ENCODE measurements at regions not wholly inside any gene's neighbourhood (a gene's known extent, or its start where the extent isn't known, plus 50 kb on each side); places are given as distances from the start of the nearest gene placed in this dataset.

GRCh38 chr1:81114191-81114590 is 686.5 kb upstream of the ADGRL2 start:
- H3K4me1 ChIP-seq (ENCODE audit: control insufficient read depth in 1 of 2, insufficient read depth in 2 of 2, low read length in 2 of 2) = no peaks in the 10 kb centered on the region
- DNase-seq = no peak
- no peaks in the 10 kb centered on the region for H3K27me3 Mint-ChIP-seq (ENCODE audit: low read depth in 3 of 3)
- no peak overlapping the region for H3K9ac ChIP-seq (ENCODE audit: insufficient read depth, low read length, poor library complexity, severe bottlenecking)
- H3K36me3 ChIP-seq (replicated peaks in 1 of 2; ENCODE audit: control insufficient read depth in 1 of 2, insufficient read depth in 2 of 2, low read length in 2 of 2) = no peaks in the 10 kb centered on the region
- no peak for TF ChIP-seq CTCF (IDR thresholded peaks at IDR 0.05)
- 100% methylated on average over 1 of the region's 5 CpGs for WGBS (ENCODE audit: insufficient coverage)
- H3K4me1 Mint-ChIP-seq = no peaks in the 10 kb centered on the region
- no peaks in the 10 kb centered on the region for H3K79me2 ChIP-seq (ENCODE audit: insufficient read depth, low read length)
- H3K9me3 ChIP-seq (replicated peaks in 1 of 2; ENCODE audit: control insufficient read depth in 1 of 2, insufficient read depth in 1 of 2, low read length in 2 of 2) = peaks cover 0 to 4% of the 10 kb centered on the region in 2 donors
- intact Hi-C loops (cut with micrococcal nuclease) = no loop called here
- H3K4me2 ChIP-seq (replicated peaks; ENCODE audit: extremely low read depth, low read length, poor library complexity, severe bottlenecking) = no peak overlapping the region
- H3K27ac Mint-ChIP-seq = no peak overlapping the region
- H3K27ac ChIP-seq (ENCODE audit: low read depth in 1 of 2, low read length in 2 of 2) = no peak overlapping the region
- no peak overlapping the region for H3K4me3 ChIP-seq (replicated peaks in 1 of 3; ENCODE audit: low read depth in 2 of 3, low read length in 3 of 3)
- no peak overlapping the region for H2AFZ ChIP-seq (ENCODE audit: insufficient read depth, low read depth, low read length, poor library complexity, severe bottlenecking)
- no peaks in the 10 kb centered on the region for H4K20me1 ChIP-seq (ENCODE audit: insufficient read depth, low read length)
- H3K9me3 Mint-ChIP-seq = peaks cover 0 to 20% (median 5%) of the 10 kb centered on the region in 7 donors
- H3K4me3 Mint-ChIP-seq = no peak overlapping the region
- no peaks in the 10 kb centered on the region for H3K27me3 ChIP-seq (ENCODE audit: control insufficient read depth in 2 of 2, insufficient read depth in 2 of 2, low read length in 2 of 2)
- no peaks in the 10 kb centered on the region for H3K36me3 Mint-ChIP-seq

- Mint-ChIP-seq H3K4me1 (no peaks in the 10 kb centered on the region), H3K4me3 (no peak overlapping the region), H3K36me3 (no peaks in the 10 kb centered on the region), H3K27me3 (ENCODE audit: low read depth in 3 of 3) (no peaks in the 10 kb centered on the region), H3K27ac (no peak overlapping the region), H3K9me3 (peaks cover 0 to 20% (median 8%) of the 10 kb centered on the region in 7 donors)
- H3K27me3 ChIP-seq (ENCODE audit: control insufficient read depth in 2 of 2, insufficient read depth in 2 of 2, low read length in 2 of 2) = no peaks in the 10 kb centered on the region
- H3K36me3 ChIP-seq (replicated peaks in 1 of 2; ENCODE audit: control insufficient read depth in 1 of 2, insufficient read depth in 2 of 2, low read length in 2 of 2) = no peaks in the 10 kb centered on the region
- intact Hi-C loops (cut with micrococcal nuclease) = no loop called here
- H4K20me1 ChIP-seq (ENCODE audit: insufficient read depth, low read length) = no peaks in the 10 kb centered on the region
- TF ChIP-seq CTCF (IDR thresholded peaks at IDR 0.05) = no peak
- H3K27ac ChIP-seq (ENCODE audit: low read depth in 1 of 2, low read length in 2 of 2) = no peak overlapping the region
- H3K9ac ChIP-seq (ENCODE audit: insufficient read depth, low read length, poor library complexity, severe bottlenecking) = no peak overlapping the region
- no peak overlapping the region for H2AFZ ChIP-seq (ENCODE audit: insufficient read depth, low read depth, low read length, poor library complexity, severe bottlenecking)
- no peak overlapping the region for H3K4me3 ChIP-seq (replicated peaks in 1 of 3; ENCODE audit: low read depth in 2 of 3, low read length in 3 of 3)
- no peak for DNase-seq
- H3K4me2 ChIP-seq (replicated peaks; ENCODE audit: extremely low read depth, low read length, poor library complexity, severe bottlenecking) = no peak overlapping the region
- no peaks in the 10 kb centered on the region for H3K4me1 ChIP-seq (ENCODE audit: control insufficient read depth in 1 of 2, insufficient read depth in 2 of 2, low read length in 2 of 2)
- H3K9me3 ChIP-seq (replicated peaks in 1 of 2; ENCODE audit: control insufficient read depth in 1 of 2, insufficient read depth in 1 of 2, low read length in 2 of 2) = peaks cover 0 to 9% of the 10 kb centered on the region in 2 donors
- H3K79me2 ChIP-seq (ENCODE audit: insufficient read depth, low read length) = no peaks in the 10 kb centered on the region
These were observed 687.0 kb upstream of the ADGRL2 start for GRCh38 chr1:81113688-81114087.
